HL-60 (cell line): ENCODE measurements at regions not wholly inside any gene's neighbourhood (a gene's known extent, or its start where the extent isn't known, plus 50 kb on each side); places are given as distances from the start of the nearest gene placed in this dataset.

Experiments used
- DNase-seq, 2 experiments: peaks; one replicate each; pipeline ENCODE4 v3.0.0-alpha.2; 2010 to 2020; ENCODE audit warnings: low read depth in 1 of 2, low spot score in 1 of 2
- H3K27ac ChIP-seq: fragments of 250-450 bp; sonication (Bioruptor Pico); replicated peaks from 2 replicates; pipeline ENCODE4 v1.5.1; 2020; ENCODE audit warnings: mild to moderate bottlenecking, moderate library complexity
- H3K27me3 ChIP-seq: fragments of 250-450 bp; sonication (Bioruptor Pico); 2 replicates; pipeline ENCODE4 v1.5.1; 2021; ENCODE audit warnings: mild to moderate bottlenecking, moderate library complexity; ENCODE audit not compliant: insufficient read depth, poor library complexity, severe bottlenecking
- H3K4me3 ChIP-seq: replicated peaks from 2 replicates; pipeline ENCODE4 v1.5.1; 2011; ENCODE audit warnings: mild to moderate bottlenecking, control low read depth, low read length; ENCODE audit not compliant: insufficient read depth
- CTCF ChIP-seq: IDR thresholded peaks from one replicate; pipeline ENCODE4 v1.5.1; 2011; ENCODE audit warnings: low read length, control low read depth, inconsistent platforms; ENCODE audit not compliant: insufficient read depth
- GABPA ChIP-seq: IDR thresholded peaks from 2 replicates; pipeline ENCODE4 v1.6.1; 2012; ENCODE audit warnings: low read depth
- POLR2AphosphoS5 ChIP-seq: IDR thresholded peaks from 2 replicates; pipeline ENCODE4 v1.6.1; 2012; ENCODE audit warnings: low read depth
- REST ChIP-seq: IDR thresholded peaks from 2 replicates; pipeline ENCODE4 v1.6.1; 2012; ENCODE audit warnings: low read depth; ENCODE audit not compliant: insufficient replicate concordance
- SPI1 ChIP-seq: IDR thresholded peaks from 2 replicates; pipeline ENCODE4 v1.6.1; 2012; ENCODE audit warnings: low read depth, mild to moderate bottlenecking, borderline replicate concordance

GRCh38 chr10:6363511-6363910 lies 160.8 kb downstream of the PFKFB3 start:
- H3K27ac ChIP-seq = no peak overlapping the region
- H3K27me3 ChIP-seq = no peaks in the 10 kb centered on the region
- TF ChIP-seq CTCF (no peak), REST (no peak), SPI1 (no peak), GABPA (no peak), POLR2AphosphoS5 (no peak)
- no peak for DNase-seq
- no peak overlapping the region for H3K4me3 ChIP-seq

GRCh38 chr10:6364283-6364682 lies 161.6 kb downstream of the PFKFB3 start:
- H3K27ac ChIP-seq = no peak overlapping the region
- TF ChIP-seq CTCF (no peak), REST (no peak), GABPA (no peak), POLR2AphosphoS5 (no peak), SPI1 (no peak)
- H3K27me3 ChIP-seq = no peaks in the 10 kb centered on the region
- no peak overlapping the region for H3K4me3 ChIP-seq
- DNase-seq = no peak

- TF ChIP-seq SPI1 = no peak
- no peak for TF ChIP-seq CTCF
- TF ChIP-seq REST = no peak
- no peak for TF ChIP-seq GABPA
- no peak for TF ChIP-seq POLR2AphosphoS5
- DNase-seq = no peak
- Histone ChIP-seq H3K27ac (no peak overlapping the region), H3K4me3 (no peak overlapping the region), H3K27me3 (no peaks in the 10 kb centered on the region)
Measured at GRCh38 chr10:6364893-6365292, 162.2 kb downstream of the PFKFB3 start.
